ENCODE measurements at regions not wholly inside any gene's neighbourhood (a gene's known extent, or its start where the extent isn't known, plus 50 kb on each side); places are given as distances from the start of the nearest gene placed in this dataset.
"Not testable (repeated sequence)": the region's sequence is repeated elsewhere in the genome, so short reads cannot be mapped to it uniquely, and the experiment has no call there.

GRCh38 chr20:40896814-40897700 lies 131.6 kb upstream of the TOP1 start:
- H3K9ac ChIP-seq (ENCODE audit: low read length) = no peak overlapping the region
- H3K27me3 ChIP-seq (ENCODE audit: control insufficient read depth in 1 of 2, insufficient read depth in 2 of 2, low read length in 2 of 2) = no peaks in the 10 kb centered on the region

GRCh38 chr20:40899344-40899743 lies 129.3 kb upstream of the TOP1 start:
- Histone ChIP-seq H3K4me3 (ENCODE audit: low read depth in 1 of 2, low read length in 2 of 2) (no peak overlapping the region), H3K27me3 (ENCODE audit: control insufficient read depth in 1 of 2, insufficient read depth in 2 of 2, low read length in 2 of 2) (no peaks in the 10 kb centered on the region), H3K36me3 (ENCODE audit: insufficient read depth, low read length) (no peaks in the 10 kb centered on the region), H3K27ac (ENCODE audit: low read depth, low read length) (no peak overlapping the region), H3K9me3 (ENCODE audit: low read length) (no peaks in the 10 kb centered on the region), H3K9ac (ENCODE audit: low read length) (no peak overlapping the region), H3K4me1 (ENCODE audit: insufficient read depth, low read length) (no peaks in the 10 kb centered on the region)

More at GRCh38 chr20:40896814-40897700, 131.6 kb upstream of the TOP1 start:
- no peak overlapping the region for H3K4me3 ChIP-seq (ENCODE audit: low read depth in 1 of 2, low read length in 2 of 2)
- no peaks in the 10 kb centered on the region for H3K4me1 ChIP-seq (ENCODE audit: insufficient read depth, low read length)
- no peaks in the 10 kb centered on the region for H3K36me3 ChIP-seq (ENCODE audit: insufficient read depth, low read length)
- no peak overlapping the region for H3K27ac ChIP-seq (ENCODE audit: low read depth, low read length)
- H3K9me3 ChIP-seq (ENCODE audit: low read length) = no peaks in the 10 kb centered on the region

- H3K4me3 ChIP-seq (ENCODE audit: low read depth in 1 of 2, low read length in 2 of 2) = no peak overlapping the region
- H3K4me1 ChIP-seq (ENCODE audit: insufficient read depth, low read length) = no peaks in the 10 kb centered on the region
- H3K9me3 ChIP-seq (ENCODE audit: low read length) = no peaks in the 10 kb centered on the region
- no peak overlapping the region for H3K9ac ChIP-seq (ENCODE audit: low read length)
- no peak overlapping the region for H3K27ac ChIP-seq (ENCODE audit: low read depth, low read length)
- no peaks in the 10 kb centered on the region for H3K36me3 ChIP-seq (ENCODE audit: insufficient read depth, low read length)
- no peaks in the 10 kb centered on the region for H3K27me3 ChIP-seq (ENCODE audit: control insufficient read depth in 1 of 2, insufficient read depth in 2 of 2, low read length in 2 of 2)
These were observed 127.9 kb upstream of the TOP1 start for GRCh38 chr20:40900666-40901215.

GRCh38 chr20:40902661-40903060 lies 126.0 kb upstream of the TOP1 start:
- Histone ChIP-seq H3K27me3 (ENCODE audit: control insufficient read depth in 1 of 2, insufficient read depth in 2 of 2, low read length in 2 of 2) (no peaks in the 10 kb centered on the region), H3K9me3 (ENCODE audit: low read length) (no peaks in the 10 kb centered on the region), H3K4me1 (ENCODE audit: insufficient read depth, low read length) (no peaks in the 10 kb centered on the region), H3K36me3 (ENCODE audit: insufficient read depth, low read length) (no peaks in the 10 kb centered on the region), H3K9ac (ENCODE audit: low read length) (no peak overlapping the region), H3K4me3 (ENCODE audit: low read depth in 1 of 2, low read length in 2 of 2) (no peak overlapping the region), H3K27ac (ENCODE audit: low read depth, low read length) (no peak overlapping the region)

- no peak overlapping the region for H3K4me3 ChIP-seq (ENCODE audit: low read depth in 1 of 2, low read length in 2 of 2)
- no peaks in the 10 kb centered on the region for H3K36me3 ChIP-seq (ENCODE audit: insufficient read depth, low read length)
- H3K27ac ChIP-seq (ENCODE audit: low read depth, low read length) = no peak overlapping the region
- no peaks in the 10 kb centered on the region for H3K27me3 ChIP-seq (ENCODE audit: control insufficient read depth in 1 of 2, insufficient read depth in 2 of 2, low read length in 2 of 2)
- no peaks in the 10 kb centered on the region for H3K9me3 ChIP-seq (ENCODE audit: low read length)
- H3K4me1 ChIP-seq (ENCODE audit: insufficient read depth, low read length) = no peaks in the 10 kb centered on the region
- no peak overlapping the region for H3K9ac ChIP-seq (ENCODE audit: low read length)
These were observed 120.3 kb upstream of the TOP1 start for GRCh38 chr20:40908309-40908708.

- not testable (repeated sequence) for H3K4me3 ChIP-seq (ENCODE audit: low read depth in 1 of 2, low read length in 2 of 2); H3K9me3 ChIP-seq (ENCODE audit: low read length); H3K9ac ChIP-seq (ENCODE audit: low read length); H3K36me3 ChIP-seq (ENCODE audit: insufficient read depth, low read length); H3K27ac ChIP-seq (ENCODE audit: low read depth, low read length); H3K27me3 ChIP-seq (ENCODE audit: control insufficient read depth in 1 of 2, insufficient read depth in 2 of 2, low read length in 2 of 2); H3K4me1 ChIP-seq (ENCODE audit: insufficient read depth, low read length)
These were observed 119.1 kb upstream of the TOP1 start for GRCh38 chr20:40909489-40909888.

GRCh38 chr20:40910436-40910835 lies 118.2 kb upstream of the TOP1 start:
- not testable (repeated sequence) for H3K27ac ChIP-seq (ENCODE audit: low read depth, low read length); H3K9me3 ChIP-seq (ENCODE audit: low read length); H3K4me3 ChIP-seq (ENCODE audit: low read depth in 1 of 2, low read length in 2 of 2); H3K36me3 ChIP-seq (ENCODE audit: insufficient read depth, low read length); H3K27me3 ChIP-seq (ENCODE audit: control insufficient read depth in 1 of 2, insufficient read depth in 2 of 2, low read length in 2 of 2); H3K4me1 ChIP-seq (ENCODE audit: insufficient read depth, low read length); H3K9ac ChIP-seq (ENCODE audit: low read length)

GRCh38 chr20:40911152-40911551 lies 117.5 kb upstream of the TOP1 start:
- not testable (repeated sequence) for H3K9me3 ChIP-seq (ENCODE audit: low read length); H3K9ac ChIP-seq (ENCODE audit: low read length); H3K4me3 ChIP-seq (ENCODE audit: low read depth in 1 of 2, low read length in 2 of 2); H3K4me1 ChIP-seq (ENCODE audit: insufficient read depth, low read length); H3K27ac ChIP-seq (ENCODE audit: low read depth, low read length); H3K36me3 ChIP-seq (ENCODE audit: insufficient read depth, low read length); H3K27me3 ChIP-seq (ENCODE audit: control insufficient read depth in 1 of 2, insufficient read depth in 2 of 2, low read length in 2 of 2)

- no peaks in the 10 kb centered on the region for H3K27me3 ChIP-seq (ENCODE audit: control insufficient read depth in 1 of 2, insufficient read depth in 2 of 2, low read length in 2 of 2)
- H3K36me3 ChIP-seq (ENCODE audit: insufficient read depth, low read length) = no peaks in the 10 kb centered on the region
- no peak overlapping the region for H3K4me3 ChIP-seq (ENCODE audit: low read depth in 1 of 2, low read length in 2 of 2)
- H3K27ac ChIP-seq (ENCODE audit: low read depth, low read length) = no peak overlapping the region
- no peak overlapping the region for H3K9ac ChIP-seq (ENCODE audit: low read length)
- H3K9me3 ChIP-seq (ENCODE audit: low read length) = no peaks in the 10 kb centered on the region
- H3K4me1 ChIP-seq (ENCODE audit: insufficient read depth, low read length) = no peaks in the 10 kb centered on the region
These were observed 115.1 kb upstream of the TOP1 start for GRCh38 chr20:40913224-40914185.

- H3K27me3 ChIP-seq (ENCODE audit: control insufficient read depth in 1 of 2, insufficient read depth in 2 of 2, low read length in 2 of 2) = no peaks in the 10 kb centered on the region
- no peaks in the 10 kb centered on the region for H3K36me3 ChIP-seq (ENCODE audit: insufficient read depth, low read length)
- H3K9me3 ChIP-seq (ENCODE audit: low read length) = peaks cover 5% of the 10 kb centered on the region
- H3K4me3 ChIP-seq (ENCODE audit: low read depth in 1 of 2, low read length in 2 of 2) = no peak overlapping the region
- H3K27ac ChIP-seq (ENCODE audit: low read depth, low read length) = no peak overlapping the region
- no peak overlapping the region for H3K9ac ChIP-seq (ENCODE audit: low read length)
- no peaks in the 10 kb centered on the region for H3K4me1 ChIP-seq (ENCODE audit: insufficient read depth, low read length)
These were observed 112.9 kb upstream of the TOP1 start for GRCh38 chr20:40915756-40916155.

- no peaks in the 10 kb centered on the region for H3K4me1 ChIP-seq (ENCODE audit: insufficient read depth, low read length)
- H3K27me3 ChIP-seq (ENCODE audit: control insufficient read depth in 1 of 2, insufficient read depth in 2 of 2, low read length in 2 of 2) = no peaks in the 10 kb centered on the region
- H3K27ac ChIP-seq (ENCODE audit: low read depth, low read length) = no peak overlapping the region
- peaks cover 8% of the 10 kb centered on the region for H3K9me3 ChIP-seq (ENCODE audit: low read length)
- H3K36me3 ChIP-seq (ENCODE audit: insufficient read depth, low read length) = no peaks in the 10 kb centered on the region
- no peak overlapping the region for H3K9ac ChIP-seq (ENCODE audit: low read length)
- H3K4me3 ChIP-seq (ENCODE audit: low read depth in 1 of 2, low read length in 2 of 2) = no peak overlapping the region
These were observed 112.3 kb upstream of the TOP1 start for GRCh38 chr20:40916276-40916675.
